Subcutaneous abdominal adipose tissue (tissue), 5 donors: ENCODE measurements at regions not wholly inside any gene's neighbourhood (a gene's known extent, or its start where the extent isn't known, plus 50 kb on each side); places are given as distances from the start of the nearest gene placed in this dataset.
"Not testable (repeated sequence)": the region's sequence is repeated elsewhere in the genome, so short reads cannot be mapped to it uniquely, and the experiment has no call there.

ENCODE experiments used
- H3K27ac ChIP-seq: one replicate; pipeline ENCODE4 v1.7.0; 2013; ENCODE audit warnings: low read depth, mild to moderate bottlenecking, inconsistent platforms, low read length, moderate library complexity
- H3K27me3 ChIP-seq, 5 donors: one replicate each; pipeline ENCODE4 v1.7.0; 2013; ENCODE audit warnings: low read length in 5 of 5, inconsistent platforms in 1 of 5; ENCODE audit not compliant: control insufficient read depth in 5 of 5, insufficient read depth in 4 of 5
- H3K36me3 ChIP-seq, 5 donors: one replicate each; pipeline ENCODE4 v1.7.0; 2013; ENCODE audit warnings: low read length in 5 of 5; ENCODE audit not compliant: control insufficient read depth in 5 of 5, insufficient read depth in 5 of 5
- H3K4me1 ChIP-seq, 5 donors: one replicate each; pipeline ENCODE4 v1.7.0; 2013; ENCODE audit warnings: low read length in 5 of 5, mild to moderate bottlenecking in 3 of 5, moderate library complexity in 1 of 5; ENCODE audit not compliant: control insufficient read depth in 5 of 5, insufficient read depth in 5 of 5
- H3K4me3 ChIP-seq, 5 donors: one replicate each; pipeline ENCODE4 v1.7.0; 2013; ENCODE audit warnings: low read length in 5 of 5, low read depth in 1 of 5
- H3K9ac ChIP-seq, 5 donors: one replicate each; pipeline ENCODE4 v1.7.0; 2013; ENCODE audit warnings: low read length in 5 of 5, mild to moderate bottlenecking in 4 of 5, moderate library complexity in 3 of 5
- H3K9me3 ChIP-seq, 5 donors: one replicate each; pipeline ENCODE4 v1.7.0; 2013; ENCODE audit warnings: low read length in 5 of 5; ENCODE audit not compliant: control insufficient read depth in 5 of 5
- donor health status: healthy.
- donor health status: healthy.
- donor health status: healthy.
- donor health status: healthy.
- donor health status: healthy.

- H3K27me3 ChIP-seq: no peaks in the 10 kb centered on the region
- H3K4me1 ChIP-seq: peaks cover 0 to 13% (median 3%) of the 10 kb centered on the region in 5 donors
- H3K27ac ChIP-seq: no peak overlapping the region
- no peaks in the 10 kb centered on the region for H3K36me3 ChIP-seq
- no peak overlapping the region for H3K9ac ChIP-seq
- peaks cover 0 to 4% (median 0%) of the 10 kb centered on the region in 5 donors for H3K9me3 ChIP-seq
- no peak overlapping the region for H3K4me3 ChIP-seq
Observed at GRCh38 chr3:163196815-163197374, 1700.3 kb downstream of the OTOL1 start.

GRCh38 chr3:163196245-163196644, 1699.6 kb downstream of the OTOL1 start:
- Histone ChIP-seq H3K27ac (no peak overlapping the region), H3K9me3 (peaks cover 0 to 4% (median 0%) of the 10 kb centered on the region in 5 donors), H3K4me1 (peaks cover 0 to 13% (median 3%) of the 10 kb centered on the region in 5 donors), H3K9ac (no peak overlapping the region), H3K4me3 (no peak overlapping the region), H3K27me3 (no peaks in the 10 kb centered on the region), H3K36me3 (no peaks in the 10 kb centered on the region)

- no peak overlapping the region for H3K9ac ChIP-seq
- no peak overlapping the region for H3K4me3 ChIP-seq
- H3K4me1 ChIP-seq: no peaks in the 10 kb centered on the region
- H3K36me3 ChIP-seq: no peaks in the 10 kb centered on the region
- no peaks in the 10 kb centered on the region for H3K27me3 ChIP-seq
- no peak overlapping the region for H3K27ac ChIP-seq
- no peaks in the 10 kb centered on the region for H3K9me3 ChIP-seq
Observed at GRCh38 chr3:163185721-163186350, 1689.2 kb downstream of the OTOL1 start.

- no peak overlapping the region for H3K4me3 ChIP-seq
- no peaks in the 10 kb centered on the region for H3K36me3 ChIP-seq
- no peak overlapping the region for H3K9ac ChIP-seq
- no peak overlapping the region for H3K27ac ChIP-seq
- H3K9me3 ChIP-seq: peaks cover 0 to 9% (median 3%) of the 10 kb centered on the region in 5 donors
- H3K27me3 ChIP-seq: no peaks in the 10 kb centered on the region
- no peaks in the 10 kb centered on the region for H3K4me1 ChIP-seq
Observed at GRCh38 chr3:163175970-163176369, 1679.4 kb downstream of the OTOL1 start.

- H3K27me3 ChIP-seq, H3K4me3 ChIP-seq, H3K9ac ChIP-seq, H3K27ac ChIP-seq, H3K36me3 ChIP-seq, H3K4me1 ChIP-seq: not testable (repeated sequence)
- peaks cover 0 to 19% (median 6%) of the 10 kb centered on the region in 5 donors for H3K9me3 ChIP-seq
Observed at GRCh38 chr3:163172513-163172912, 1675.9 kb downstream of the OTOL1 start.

GRCh38 chr3:163166197-163166596, 1669.6 kb downstream of the OTOL1 start:
- Histone ChIP-seq H3K27me3 (no peaks in the 10 kb centered on the region), H3K36me3 (no peaks in the 10 kb centered on the region), H3K4me3 (no peak overlapping the region), H3K9ac (no peak overlapping the region), H3K4me1 (no peaks in the 10 kb centered on the region), H3K9me3 (peaks cover 0 to 13% (median 0%) of the 10 kb centered on the region in 5 donors), H3K27ac (no peak overlapping the region)

- Histone ChIP-seq H3K9ac (no peak overlapping the region), H3K27ac (no peak overlapping the region), H3K36me3 (no peaks in the 10 kb centered on the region), H3K9me3 (no peaks in the 10 kb centered on the region), H3K27me3 (no peaks in the 10 kb centered on the region), H3K4me1 (no peaks in the 10 kb centered on the region), H3K4me3 (no peak overlapping the region)
Observed at GRCh38 chr3:163159306-163159705, 1662.7 kb downstream of the OTOL1 start.

- no peaks in the 10 kb centered on the region for H3K4me1 ChIP-seq
- no peaks in the 10 kb centered on the region for H3K36me3 ChIP-seq
- no peak overlapping the region for H3K4me3 ChIP-seq
- no peak overlapping the region for H3K9ac ChIP-seq
- no peak overlapping the region for H3K27ac ChIP-seq
- no peaks in the 10 kb centered on the region for H3K27me3 ChIP-seq
- no peaks in the 10 kb centered on the region for H3K9me3 ChIP-seq
Observed at GRCh38 chr3:163139600-163139999, 1643.0 kb downstream of the OTOL1 start.

GRCh38 chr3:163138258-163138657, 1641.7 kb downstream of the OTOL1 start:
- Histone ChIP-seq H3K36me3 (no peaks in the 10 kb centered on the region), H3K4me1 (no peaks in the 10 kb centered on the region), H3K27ac (no peak overlapping the region), H3K9ac (no peak overlapping the region), H3K4me3 (no peak overlapping the region), H3K9me3 (no peaks in the 10 kb centered on the region), H3K27me3 (no peaks in the 10 kb centered on the region)

- Histone ChIP-seq H3K9ac (no peak overlapping the region), H3K27ac (no peak overlapping the region), H3K4me3 (no peak overlapping the region), H3K4me1 (no peaks in the 10 kb centered on the region), H3K36me3 (no peaks in the 10 kb centered on the region), H3K27me3 (no peaks in the 10 kb centered on the region), H3K9me3 (peaks cover 2 to 17% (median 5%) of the 10 kb centered on the region in 5 donors)
Observed at GRCh38 chr3:163132111-163132510, 1635.5 kb downstream of the OTOL1 start.
